ENCODE measurements at regions not wholly inside any gene's neighbourhood (a gene's known extent, or its start where the extent isn't known, plus 50 kb on each side); places are given as distances from the start of the nearest gene placed in this dataset.

DNA sequence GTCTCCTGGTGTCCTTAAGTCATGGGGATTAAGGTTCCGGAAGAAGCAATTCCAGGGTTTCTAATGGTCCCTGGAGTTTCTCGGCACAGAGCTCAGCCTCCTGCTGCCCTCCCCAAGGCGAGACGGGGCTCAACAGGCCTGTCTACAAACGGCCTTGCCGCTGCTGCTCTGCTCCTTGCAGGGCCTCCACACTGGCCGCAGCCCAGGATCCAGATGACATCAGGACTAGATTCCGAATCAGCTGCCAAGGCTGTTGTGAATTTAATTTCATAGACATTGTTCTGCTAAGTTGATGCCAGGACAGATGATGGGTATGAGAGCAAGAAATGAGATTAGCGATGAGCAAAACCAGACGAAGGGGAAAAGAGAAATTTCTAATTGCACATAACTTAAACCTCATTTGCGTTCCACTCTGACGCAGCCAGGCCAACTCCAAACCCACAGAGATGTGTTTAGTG is 103.6 kb upstream of the BACE2 start:
- TF ChIP-seq POLR2A (IDR thresholded peaks at IDR 0.05; ENCODE audit: low read length) = no peak
- no peak for TF ChIP-seq GATA1 (IDR thresholded peaks at IDR 0.05; ENCODE audit: low read depth, low read length)

Measured in erythroblast (primary cell).